Astrocyte of the cerebellum (primary cell): ENCODE measurements at regions not wholly inside any gene's neighbourhood (a gene's known extent, or its start where the extent isn't known, plus 50 kb on each side); places are given as distances from the start of the nearest gene placed in this dataset.

Experiments used
- DNase-seq: peaks from one replicate; pipeline ENCODE4 v3.0.0-alpha.2; 2011; ENCODE audit warnings: low read depth
- H3K4me3 ChIP-seq: 2 replicates; pipeline ENCODE4 v1.5.1; 2011; ENCODE audit warnings: mild to moderate bottlenecking, low read depth, low read length, moderate library complexity
- in situ Hi-C: cut with HindIII; loops from 2 replicates; pipeline ENCODE4 v1.10.0; 2017; ENCODE audit warnings: low sequenced_read_pairs
- TF ChIP-seq, protein P1 (sequence below): IDR thresholded peaks from 2 replicates; pipeline ENCODE4 v1.5.1; 2012; ENCODE audit warnings: low read length, low read depth, moderate library complexity, mild to moderate bottlenecking; ENCODE audit errors: missing control alignments

DNA sequence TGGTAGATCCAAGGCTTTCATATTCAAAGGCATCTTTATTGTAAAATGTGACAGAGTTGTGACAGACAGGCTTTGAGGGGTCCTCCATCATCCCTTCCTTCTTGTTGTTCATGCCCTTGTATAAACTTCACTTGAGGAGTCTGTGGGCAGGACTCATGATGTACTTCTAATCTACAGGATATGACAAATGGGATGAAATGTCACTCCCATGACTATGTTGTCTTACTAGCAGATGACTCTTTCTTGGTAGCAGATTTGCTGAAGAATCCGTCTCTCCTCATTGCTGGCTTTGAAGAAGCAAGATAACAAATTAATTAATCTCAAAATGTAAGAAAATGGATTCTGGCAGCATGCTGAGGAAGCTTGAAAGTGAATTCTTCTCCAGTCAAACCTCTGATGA is 566.1 kb downstream of the TFAP2B start:
- no peak for DNase-seq
- in situ Hi-C loops, result no loop called here
- no peak overlapping the region for H3K4me3 ChIP-seq
- TF ChIP-seq, protein P1, sequence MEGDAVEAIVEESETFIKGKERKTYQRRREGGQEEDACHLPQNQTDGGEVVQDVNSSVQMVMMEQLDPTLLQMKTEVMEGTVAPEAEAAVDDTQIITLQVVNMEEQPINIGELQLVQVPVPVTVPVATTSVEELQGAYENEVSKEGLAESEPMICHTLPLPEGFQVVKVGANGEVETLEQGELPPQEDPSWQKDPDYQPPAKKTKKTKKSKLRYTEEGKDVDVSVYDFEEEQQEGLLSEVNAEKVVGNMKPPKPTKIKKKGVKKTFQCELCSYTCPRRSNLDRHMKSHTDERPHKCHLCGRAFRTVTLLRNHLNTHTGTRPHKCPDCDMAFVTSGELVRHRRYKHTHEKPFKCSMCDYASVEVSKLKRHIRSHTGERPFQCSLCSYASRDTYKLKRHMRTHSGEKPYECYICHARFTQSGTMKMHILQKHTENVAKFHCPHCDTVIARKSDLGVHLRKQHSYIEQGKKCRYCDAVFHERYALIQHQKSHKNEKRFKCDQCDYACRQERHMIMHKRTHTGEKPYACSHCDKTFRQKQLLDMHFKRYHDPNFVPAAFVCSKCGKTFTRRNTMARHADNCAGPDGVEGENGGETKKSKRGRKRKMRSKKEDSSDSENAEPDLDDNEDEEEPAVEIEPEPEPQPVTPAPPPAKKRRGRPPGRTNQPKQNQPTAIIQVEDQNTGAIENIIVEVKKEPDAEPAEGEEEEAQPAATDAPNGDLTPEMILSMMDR, result no peak

DNA sequence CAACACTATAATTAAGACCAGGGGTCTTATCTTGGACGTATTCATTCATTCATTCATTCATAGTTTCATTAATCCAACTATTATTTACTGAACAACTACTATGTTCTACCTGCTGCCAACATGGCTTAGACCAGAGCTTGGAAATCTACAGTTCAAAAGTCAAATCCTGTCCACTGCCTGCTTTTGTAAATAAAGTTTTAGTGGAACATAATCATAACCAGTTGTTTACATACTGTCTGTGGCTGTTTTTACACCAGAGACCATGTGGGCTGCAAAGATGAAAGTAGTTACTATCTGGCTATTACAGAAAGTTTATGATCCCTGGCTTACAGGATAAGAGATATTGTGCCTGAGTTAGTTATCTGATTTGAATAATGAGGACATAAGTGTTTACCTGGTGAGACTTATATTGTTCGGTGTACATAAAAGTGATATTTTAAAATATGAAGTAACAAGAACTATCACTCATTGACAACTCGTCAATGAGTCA is 567.7 kb downstream of the TFAP2B start:
- TF ChIP-seq, protein P1, result no peak
- in situ Hi-C loops, result no loop called here
- H3K4me3 ChIP-seq, result no peak overlapping the region
- DNase-seq, result no peak

DNA sequence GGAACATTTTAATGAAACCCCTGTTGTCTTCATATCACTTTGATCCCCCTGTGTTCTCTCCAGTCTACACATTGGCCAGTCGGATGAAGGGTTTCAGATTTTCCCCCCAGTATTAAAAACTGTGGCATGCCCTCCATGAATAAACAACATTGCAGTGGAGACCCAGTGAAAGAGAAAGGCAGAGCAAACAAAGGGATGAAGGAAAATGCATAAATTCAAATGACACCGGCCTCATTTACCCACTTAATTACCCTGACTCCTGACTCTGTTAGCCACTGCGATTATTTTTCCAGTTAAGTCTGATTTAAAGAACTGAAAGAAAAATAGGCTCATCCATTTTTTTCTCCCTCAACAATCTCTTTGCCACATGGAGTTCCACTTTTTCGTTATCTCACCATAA is 569.2 kb downstream of the TFAP2B start:
- TF ChIP-seq, protein P1, result no peak
- in situ Hi-C loops, result no loop called here
- no peak overlapping the region for H3K4me3 ChIP-seq
- DNase-seq, result no peak

DNA sequence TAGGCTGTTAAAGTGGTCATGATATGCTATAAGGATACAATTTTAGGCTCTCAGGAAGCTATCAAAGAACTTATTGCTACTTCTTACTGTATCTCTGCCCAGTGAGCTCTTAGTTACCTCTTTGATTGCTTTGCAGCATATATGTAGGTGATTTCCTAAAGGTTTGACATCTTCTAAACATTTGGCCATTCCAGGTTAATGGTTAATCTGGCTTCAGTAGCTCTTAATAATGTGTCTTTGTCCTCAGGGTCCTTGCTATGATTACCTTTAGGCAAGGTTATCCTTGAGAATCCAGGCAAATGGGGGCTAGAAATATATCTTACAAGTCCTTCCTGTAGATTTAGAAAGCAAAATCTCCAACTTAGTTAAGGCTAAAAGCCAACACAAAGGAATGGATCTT is 575.4 kb downstream of the TFAP2B start:
- in situ Hi-C loops, result no loop called here
- TF ChIP-seq, protein P1, result no peak
- H3K4me3 ChIP-seq, result no peak overlapping the region
- no peak for DNase-seq

DNA sequence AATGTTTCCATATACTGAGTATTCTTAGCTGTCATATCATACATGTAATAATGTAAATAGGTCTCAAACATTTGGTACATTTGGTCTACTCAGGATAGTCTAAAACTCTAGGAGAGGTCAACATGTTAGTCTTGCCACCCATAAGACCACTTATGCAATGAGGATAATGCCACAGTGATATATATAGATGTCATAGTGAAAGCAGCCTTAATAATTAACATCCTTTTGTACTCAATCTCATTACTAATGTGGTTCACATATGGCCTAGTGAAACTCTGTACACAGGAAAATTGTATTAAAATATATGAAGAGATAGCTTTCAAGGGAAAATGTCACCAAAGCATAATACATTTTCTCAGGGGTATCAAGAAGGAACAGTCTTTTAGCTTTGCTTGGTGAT is 577.9 kb downstream of the TFAP2B start:
- DNase-seq, result no peak
- TF ChIP-seq, protein P1, result no peak
- in situ Hi-C loops, result no loop called here
- H3K4me3 ChIP-seq, result no peak overlapping the region

DNA sequence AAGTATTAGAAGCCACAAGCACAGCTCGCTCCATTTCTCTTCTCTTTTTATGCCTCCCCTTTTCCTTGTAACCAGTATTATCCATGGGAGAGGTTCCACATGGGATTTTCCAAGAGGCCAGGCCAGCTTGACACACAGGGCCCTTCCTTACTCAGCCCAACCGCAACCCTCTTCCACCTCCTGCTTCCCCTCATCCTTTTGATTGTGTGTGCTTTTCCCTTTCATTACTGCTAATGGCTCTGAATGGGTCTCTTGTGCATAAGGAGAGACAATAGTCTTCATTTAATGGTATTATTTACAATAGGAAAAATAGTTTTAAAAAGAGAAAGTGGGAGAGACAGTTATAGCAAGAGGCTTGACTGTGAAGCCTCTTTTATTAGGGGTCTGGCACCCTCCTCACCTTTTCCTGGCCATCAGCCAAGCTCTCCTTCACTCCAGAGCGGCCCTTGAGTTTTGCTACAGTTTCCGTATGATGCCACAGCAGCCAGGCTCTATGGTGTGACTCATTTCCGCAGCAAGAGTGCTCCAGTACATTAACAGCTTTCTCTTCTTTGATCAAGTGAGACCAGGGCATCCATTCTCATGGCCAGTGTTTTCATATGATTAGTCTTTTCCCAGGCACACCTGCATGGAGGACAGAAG is 579.5 kb downstream of the TFAP2B start:
- no peak overlapping the region for H3K4me3 ChIP-seq
- DNase-seq, result no peak
- in situ Hi-C loops, result no loop called here
- TF ChIP-seq, protein P1, result no peak
